H1 (cell line): ENCODE measurements at regions not wholly inside any gene's neighbourhood (a gene's known extent, or its start where the extent isn't known, plus 50 kb on each side); places are given as distances from the start of the nearest gene placed in this dataset.

Source experiments
- CTCF ChIA-PET: fragments of 300-600 bp; sonication (Branson Sonifier 250); formaldehyde crosslinking; loops from one replicate; lab custom pipeline; 2021; ENCODE audit not compliant: partially characterized antibody; lab: Charles Lee
- POLR2A ChIA-PET: fragments of 300-600 bp; sonication (Branson Sonifier 250); formaldehyde crosslinking; loops from one replicate; lab custom pipeline; 2021; ENCODE audit warnings: inconsistent platforms; ENCODE audit not compliant: partially characterized antibody; lab: Charles Lee
- DNase-seq, 2 experiments: peaks; one replicate each; pipeline versions ENCODE4 v3.0.0 to v3.0.0-alpha.2; 2010 to 2022; ENCODE audit warnings: low spot score in 2 of 2, low read depth in 1 of 2, mixed read lengths in 1 of 2
- FAIRE-seq: peaks from 2 replicates; lab custom pipeline; 2011; peaks lifted over from hg19 to GRCh38; lab: Jason Lieb, UNC
- H2AFZ ChIP-seq: 2 replicates; pipeline ENCODE4 v1.8.1; 2012; ENCODE audit warnings: low read length, inconsistent platforms
- H2AK5ac ChIP-seq: 2 replicates; pipeline ENCODE4 v1.6.1; 2013; ENCODE audit warnings: low read depth, low read length
- H2BK120ac ChIP-seq: replicated peaks from 2 replicates; pipeline ENCODE3; 2013; ENCODE audit warnings: low read depth, low read length, inconsistent platforms
- H2BK12ac ChIP-seq: 2 replicates; pipeline ENCODE4 v1.6.1; 2013; ENCODE audit warnings: low read depth, low read length
- H2BK15ac ChIP-seq: 2 replicates; pipeline ENCODE4 v1.6.1; 2013; ENCODE audit warnings: low read length
- H2BK20ac ChIP-seq: 2 replicates; pipeline ENCODE4 v1.6.1; 2013; ENCODE audit warnings: low read length
- H2BK5ac ChIP-seq: 2 replicates; pipeline ENCODE4 v1.6.1; 2013; ENCODE audit warnings: low read depth, low read length
- H3K14ac ChIP-seq: 2 replicates; pipeline ENCODE4 v1.6.1; 2013; ENCODE audit warnings: inconsistent platforms; ENCODE audit not compliant: insufficient read length
- H3K18ac ChIP-seq: 2 replicates; pipeline ENCODE4 v1.6.1; 2013; ENCODE audit warnings: low read length; ENCODE audit errors: extremely low read depth
- H3K23ac ChIP-seq: 2 replicates; pipeline ENCODE4 v1.6.1; 2013; ENCODE audit warnings: inconsistent platforms; ENCODE audit not compliant: insufficient read length
- H3K23me2 ChIP-seq: 2 replicates; pipeline ENCODE4 v1.6.1; 2013; ENCODE audit warnings: low read depth, low read length
- H3K27ac ChIP-seq: 2 replicates; pipeline ENCODE4 v1.6.1; 2011; ENCODE audit warnings: low read depth, low read length, inconsistent platforms
- H3K27me3 ChIP-seq, 4 experiments: replicated peaks in 1 of 4; 1 replicate in 1 of 4; 2 replicates in 3 of 4; pipeline versions ENCODE4 v1.6.1 to v1.8.1; 2011 to 2013; ENCODE audit warnings: low read length in 3 of 4, mild to moderate bottlenecking in 3 of 4, inconsistent platforms in 2 of 4, mixed read lengths in 2 of 4, moderate library complexity in 1 of 4; ENCODE audit not compliant: control insufficient read depth in 3 of 4, insufficient read depth in 3 of 4; ENCODE audit errors: extremely low read depth in 1 of 4
- H3K36me3 ChIP-seq, 4 experiments: 2 replicates each; pipeline versions ENCODE4 v1.6.1 to v1.8.1; 2011 to 2013; ENCODE audit warnings: mild to moderate bottlenecking in 4 of 4, low read length in 3 of 4, moderate library complexity in 2 of 4, control low read depth in 1 of 4, inconsistent platforms in 1 of 4; ENCODE audit not compliant: insufficient read depth in 4 of 4, control insufficient read depth in 2 of 4
- H3K4ac ChIP-seq: replicated peaks from 2 replicates; pipeline ENCODE3; 2013; ENCODE audit warnings: low read length, low read depth, mixed read lengths, inconsistent platforms; ENCODE audit not compliant: insufficient read length
- H3K4me1 ChIP-seq, 4 experiments: replicated peaks in 1 of 4; 1 replicate in 1 of 4; 2 replicates in 3 of 4; pipeline versions ENCODE4 v1.6.1 to v1.8.1; 2011 to 2013; ENCODE audit warnings: low read length in 3 of 4, inconsistent platforms in 2 of 4, mixed read lengths in 1 of 4; ENCODE audit not compliant: insufficient read depth in 4 of 4, control insufficient read depth in 3 of 4
- H3K4me2 ChIP-seq, 2 experiments: 2 replicates each; pipeline versions ENCODE4 v1.6.1 to v1.8.1; 2011 to 2013; ENCODE audit warnings: low read depth in 2 of 2, low read length in 2 of 2, control low read depth in 1 of 2, inconsistent platforms in 1 of 2, mild to moderate bottlenecking in 1 of 2; ENCODE audit not compliant: insufficient read depth in 1 of 2
- H3K4me3 ChIP-seq, 4 experiments: fragments of 200-600, 300-600 bp in 1 of 4; sonication (generic), shearing (Covaris generic), sonication (Bioruptor Twin) in 1 of 4; 2 replicates each; pipeline versions ENCODE4 v1.5.1 to v1.8.1; 2011 to 2016; ENCODE audit warnings: low read length in 4 of 4, low read depth in 3 of 4, control low read depth in 2 of 4, inconsistent platforms in 2 of 4, mild to moderate bottlenecking in 2 of 4, mixed read lengths in 1 of 4, moderate library complexity in 1 of 4; ENCODE audit not compliant: insufficient read depth in 2 of 4; ENCODE audit errors: extremely low read depth in 1 of 4
- H3K56ac ChIP-seq: replicated peaks from 2 replicates; pipeline ENCODE3; 2013; ENCODE audit warnings: low read depth, mild to moderate bottlenecking, mixed read lengths, low read length, inconsistent platforms; ENCODE audit not compliant: insufficient read length
- H3K79me1 ChIP-seq: 2 replicates; pipeline ENCODE4 v1.6.1; 2013; ENCODE audit warnings: low read depth, low read length, control low read depth
- H3K79me2 ChIP-seq, 2 experiments: 2 replicates each; pipeline versions ENCODE4 v1.6.1 to v1.8.1; 2012 to 2013; ENCODE audit warnings: low read length in 2 of 2, mild to moderate bottlenecking in 2 of 2, inconsistent platforms in 1 of 2; ENCODE audit not compliant: insufficient read depth in 2 of 2, control insufficient read depth in 1 of 2
- H3K9ac ChIP-seq, 4 experiments: replicated peaks in 1 of 4; 1 replicate in 1 of 4; 2 replicates in 3 of 4; pipeline versions ENCODE4 v1.6.1 to v1.8.1; 2011 to 2013; ENCODE audit warnings: low read depth in 3 of 4, low read length in 3 of 4, control low read depth in 2 of 4, mild to moderate bottlenecking in 2 of 4, moderate library complexity in 2 of 4, inconsistent platforms in 1 of 4; ENCODE audit errors: extremely low read depth in 1 of 4
- H3K9me3 ChIP-seq, 2 experiments: 2 replicates each; pipeline versions ENCODE4 v1.6.1 to v1.8.1; 2012 to 2013; ENCODE audit warnings: mild to moderate bottlenecking in 2 of 2, moderate library complexity in 2 of 2, control low read depth in 1 of 2, inconsistent platforms in 1 of 2, low read depth in 1 of 2, low read length in 1 of 2, mixed read lengths in 1 of 2; ENCODE audit not compliant: insufficient read depth in 2 of 2
- H4K20me1 ChIP-seq, 2 experiments: replicated peaks in 1 of 2; 2 replicates each; pipeline versions ENCODE3 to v1.8.1; 2011 to 2013; ENCODE audit warnings: inconsistent platforms in 2 of 2, low read length in 2 of 2, mild to moderate bottlenecking in 1 of 2; ENCODE audit not compliant: insufficient read depth in 2 of 2, control insufficient read depth in 1 of 2
- H4K5ac ChIP-seq: 2 replicates; pipeline ENCODE4 v1.6.1; 2013; ENCODE audit warnings: low read length, low read depth, mixed read lengths, inconsistent platforms; ENCODE audit not compliant: insufficient read length
- H4K8ac ChIP-seq: 2 replicates; pipeline ENCODE4 v1.8.0; 2013; ENCODE audit warnings: mild to moderate bottlenecking, moderate library complexity, low read length, inconsistent platforms; ENCODE audit not compliant: insufficient read depth; ENCODE audit errors: extremely low read depth
- H4K91ac ChIP-seq: replicated peaks from 2 replicates; pipeline ENCODE3; 2013; ENCODE audit warnings: low read length, mixed read lengths, inconsistent platforms; ENCODE audit not compliant: insufficient read length
- ASH2L ChIP-seq: fragments of 200-600, 300-600 bp; sonication (generic); IDR thresholded peaks from one replicate; pipeline ENCODE4 v1.7.1; 2017; ENCODE audit warnings: low read length
- CEBPB ChIP-seq: IDR thresholded peaks from 2 replicates; pipeline ENCODE4 v1.6.1; 2012; ENCODE audit warnings: low read depth, low read length
- POLR2A ChIP-seq, 2 experiments: IDR thresholded peaks; 1 replicate in 1 of 2; 2 replicates in 1 of 2; pipeline ENCODE4 v1.6.1; 2011; ENCODE audit warnings: low read depth in 2 of 2, low read length in 2 of 2, mild to moderate bottlenecking in 2 of 2; ENCODE audit errors: control extremely low read depth in 1 of 2
- RFX5 ChIP-seq: IDR thresholded peaks from 2 replicates; pipeline ENCODE4 v1.6.1; 2011; ENCODE audit warnings: low read depth, low read length, improper control_type of control experiment, borderline replicate concordance
- RNF2 ChIP-seq: fragments of 200-900, 300-1000 bp; sonication (generic); IDR thresholded peaks from 2 replicates; pipeline ENCODE4 v1.7.1; 2016; ENCODE audit warnings: borderline replicate concordance, low read depth, mild to moderate bottlenecking, antibody characterized with exemption, low read length; ENCODE audit not compliant: poor library complexity, severe bottlenecking; ENCODE audit errors: missing control alignments
- YY1 ChIP-seq: IDR thresholded peaks from 2 replicates; pipeline ENCODE4 v1.6.1; 2011; ENCODE audit warnings: low read depth, mild to moderate bottlenecking, low read length
- WGBS, 2 experiments: shearing (Covaris generic) in 1 of 2; methylation state at CpG; one replicate each; pipeline versions ENCODE4 v1.1.6 to v1.1.7; 2013 to 2015; ENCODE audit warnings: low lambda C conversion rate in 2 of 2, mixed read lengths in 2 of 2, inconsistent platforms in 1 of 2, low coverage in 1 of 2, missing lambda C conversion rate in 1 of 2; ENCODE audit not compliant: insufficient replicate concordance in 2 of 2, insufficient coverage in 1 of 2, insufficient read length in 1 of 2; ENCODE audit errors: extremely low coverage in 1 of 2, missing lambda C conversion rate in 1 of 2; 5-methylcytosine and 5-hydroxymethylcytosine counted together

DNA sequence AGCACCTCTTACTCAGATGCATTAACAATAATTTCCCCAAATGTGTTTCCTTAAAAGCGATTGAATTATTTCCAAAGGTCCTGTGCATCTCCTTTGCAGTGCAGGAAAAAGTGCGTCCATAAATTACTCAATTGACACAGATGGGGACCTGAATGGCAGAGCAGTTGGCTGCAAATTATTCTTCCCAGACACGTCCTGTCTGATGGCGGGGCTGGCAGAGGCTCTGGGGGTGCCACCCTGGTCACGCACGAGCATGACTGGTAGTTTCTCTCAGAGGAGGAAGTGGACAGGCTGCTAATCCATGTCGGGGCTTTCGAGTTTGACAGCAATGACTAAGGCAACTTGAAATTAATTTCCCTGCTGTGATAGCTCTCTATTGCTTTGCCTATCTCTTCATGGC is 264.8 kb upstream of the BRINP1 start:
- H2AFZ ChIP-seq, result no peak overlapping the region
- no peak overlapping the region for H3K9ac ChIP-seq
- DNase-seq (no peak), FAIRE-seq (no peak)
- H4K91ac ChIP-seq, result no peak overlapping the region
- H2BK120ac ChIP-seq, result no peak overlapping the region
- H3K23me2 ChIP-seq, result no peaks in the 10 kb centered on the region
- no peaks in the 10 kb centered on the region for H3K4me1 ChIP-seq
- H2AK5ac ChIP-seq, result no peak overlapping the region
- no peak overlapping the region for H3K4ac ChIP-seq
- no peak overlapping the region for H3K4me2 ChIP-seq
- no peak overlapping the region for H2BK5ac ChIP-seq
- no peaks in the 10 kb centered on the region for H3K27me3 ChIP-seq
- no peak overlapping the region for H3K27ac ChIP-seq
- H2BK15ac ChIP-seq, result no peak overlapping the region
- H3K23ac ChIP-seq, result no peak overlapping the region
- ChIA-PET CTCF (interaction anchor here (1.4 kb wide), 1 partner anchor 259 kb away, joined by 3 read pairs; no protein-coding TSS in a partner anchor), POLR2A (no interaction called here)
- H3K79me2 ChIP-seq, result no peaks in the 10 kb centered on the region
- no peak overlapping the region for H4K8ac ChIP-seq
- H3K4me3 ChIP-seq, result no peak overlapping the region
- no peak overlapping the region for H2BK12ac ChIP-seq
- no peak overlapping the region for H4K5ac ChIP-seq
- H4K20me1 ChIP-seq, result no peaks in the 10 kb centered on the region
- no peak overlapping the region for H3K56ac ChIP-seq
- 92% methylated on average over 7 of the region's 8 CpGs; no CpG with 5 or more reads in 1 of the 2 experiments for WGBS, 2 experiments
- no peaks in the 10 kb centered on the region for H3K79me1 ChIP-seq
- H3K18ac ChIP-seq, result no peak overlapping the region
- H3K9me3 ChIP-seq, result no peaks in the 10 kb centered on the region
- H2BK20ac ChIP-seq, result no peak overlapping the region
- H3K36me3 ChIP-seq, result no peaks in the 10 kb centered on the region
- H3K14ac ChIP-seq, result no peak overlapping the region
- no peak for TF ChIP-seq RNF2
- TF ChIP-seq POLR2A (IDR thresholded peaks at IDR 0.05; ENCODE audit: control extremely low read depth in 1 of 2, low read depth in 2 of 2, low read length in 2 of 2), result no peak
- TF ChIP-seq YY1, result no peak
- TF ChIP-seq CEBPB, result no peak
- TF ChIP-seq ASH2L, result no peak
- TF ChIP-seq RFX5, result no peak
